ENCODE measurements at regions not wholly inside any gene's neighbourhood (a gene's known extent, or its start where the extent isn't known, plus 50 kb on each side); places are given as distances from the start of the nearest gene placed in this dataset.

DNA sequence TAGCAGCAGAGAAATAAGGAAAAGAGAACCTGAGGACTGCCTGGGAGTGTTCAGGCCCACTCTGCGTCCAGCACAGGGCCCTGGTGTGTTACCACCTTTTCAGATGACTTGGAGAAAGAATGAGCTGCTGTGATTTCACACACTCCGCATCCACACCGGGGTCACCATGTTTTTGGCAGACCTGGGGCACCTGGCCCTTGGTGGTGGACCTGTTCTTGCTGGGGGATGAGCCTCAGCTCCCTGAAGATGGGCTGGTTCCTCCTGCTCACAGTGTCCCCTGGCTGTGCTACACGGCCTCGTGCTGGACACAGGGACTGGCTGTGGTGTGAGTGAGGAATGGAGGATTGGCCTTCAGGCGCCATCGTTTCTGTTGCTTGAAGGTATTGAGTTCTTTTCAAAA is 1381.4 kb downstream of the TBC1D22A start:
- TF ChIP-seq, protein P1, sequence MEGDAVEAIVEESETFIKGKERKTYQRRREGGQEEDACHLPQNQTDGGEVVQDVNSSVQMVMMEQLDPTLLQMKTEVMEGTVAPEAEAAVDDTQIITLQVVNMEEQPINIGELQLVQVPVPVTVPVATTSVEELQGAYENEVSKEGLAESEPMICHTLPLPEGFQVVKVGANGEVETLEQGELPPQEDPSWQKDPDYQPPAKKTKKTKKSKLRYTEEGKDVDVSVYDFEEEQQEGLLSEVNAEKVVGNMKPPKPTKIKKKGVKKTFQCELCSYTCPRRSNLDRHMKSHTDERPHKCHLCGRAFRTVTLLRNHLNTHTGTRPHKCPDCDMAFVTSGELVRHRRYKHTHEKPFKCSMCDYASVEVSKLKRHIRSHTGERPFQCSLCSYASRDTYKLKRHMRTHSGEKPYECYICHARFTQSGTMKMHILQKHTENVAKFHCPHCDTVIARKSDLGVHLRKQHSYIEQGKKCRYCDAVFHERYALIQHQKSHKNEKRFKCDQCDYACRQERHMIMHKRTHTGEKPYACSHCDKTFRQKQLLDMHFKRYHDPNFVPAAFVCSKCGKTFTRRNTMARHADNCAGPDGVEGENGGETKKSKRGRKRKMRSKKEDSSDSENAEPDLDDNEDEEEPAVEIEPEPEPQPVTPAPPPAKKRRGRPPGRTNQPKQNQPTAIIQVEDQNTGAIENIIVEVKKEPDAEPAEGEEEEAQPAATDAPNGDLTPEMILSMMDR (IDR thresholded peaks at IDR 0.05) = no peak
- no peak for TF ChIP-seq POLR2A (IDR thresholded peaks at IDR 0.05)

All from adrenal gland (tissue), 5 donors.